B cell (primary cell): ENCODE measurements at regions not wholly inside any gene's neighbourhood (a gene's known extent, or its start where the extent isn't known, plus 50 kb on each side); places are given as distances from the start of the nearest gene placed in this dataset.

ENCODE experiments used
- ATAC-seq: fragments of 200-7000 bp; cut with Tn5 transposase; one replicate; pipeline ENCODE4 v1.10.0; 2021; ENCODE audit warnings: low read depth, mild to moderate bottlenecking, moderate number of reproducible peaks, moderate library complexity
- CTCF ChIA-PET: fragments of 350-600 bp; sonication (Branson Sonifier 250); formaldehyde crosslinking; loops from one replicate; lab custom pipeline; 2021; ENCODE audit warnings: antibody characterized with exemption, inconsistent platforms; lab: Charles Lee
- POLR2A ChIA-PET: fragments of 350-600 bp; sonication (Branson Sonifier 250); formaldehyde crosslinking; loops from one replicate; lab custom pipeline; 2021; ENCODE audit warnings: antibody characterized with exemption; lab: Charles Lee
- DNase-seq: peaks from one replicate; pipeline ENCODE4 v3.0.0; 2013
- H2AFZ ChIP-seq: 2 replicates; pipeline ENCODE4 v1.6.1; 2012; ENCODE audit warnings: mild to moderate bottlenecking, low read depth, low read length; ENCODE audit not compliant: insufficient read depth, poor library complexity, severe bottlenecking
- H3K27ac ChIP-seq, 2 donors: 1 replicate in 1 of 2; 2 replicates in 1 of 2; pipeline ENCODE4 v1.5.1; 2012 to 2013; ENCODE audit warnings: low read length in 2 of 2, mild to moderate bottlenecking in 2 of 2, moderate library complexity in 1 of 2
- H3K27me3 ChIP-seq, 4 experiments: fragments of 200-600 bp in 1 of 4; sonication (generic) in 1 of 4; replicated peaks in 1 of 4; 1 replicate in 2 of 4; 2 replicates in 2 of 4; pipeline versions ENCODE4 v1.6.1 to v1.7.0; 2013 to 2016; ENCODE audit warnings: low read length in 3 of 4, mild to moderate bottlenecking in 2 of 4, mixed read lengths in 1 of 4, moderate library complexity in 1 of 4; ENCODE audit not compliant: insufficient read depth in 4 of 4, control insufficient read depth in 3 of 4; ENCODE audit errors: control extremely low read depth in 1 of 4
- H3K36me3 ChIP-seq, 2 experiments: replicated peaks in 1 of 2; 1 replicate in 1 of 2; 2 replicates in 1 of 2; pipeline versions ENCODE4 v1.6.1 to v1.7.1; 2013; ENCODE audit warnings: low read length in 1 of 2; ENCODE audit not compliant: insufficient read depth in 2 of 2, control insufficient read depth in 1 of 2; ENCODE audit errors: control extremely low read depth in 1 of 2, extremely low read depth in 1 of 2
- H3K4me1 ChIP-seq, 2 donors: fragments of 200-600 bp in 1 of 2; sonication (generic) in 1 of 2; 1 replicate in 1 of 2; 2 replicates in 1 of 2; pipeline versions ENCODE4 v1.5.1 to v1.6.1; 2013 to 2017; ENCODE audit warnings: low read length in 2 of 2; ENCODE audit not compliant: control insufficient read depth in 2 of 2, insufficient read depth in 2 of 2
- H3K4me2 ChIP-seq: replicated peaks from 2 replicates; pipeline ENCODE3; 2012; ENCODE audit warnings: mild to moderate bottlenecking, low read depth, low read length; ENCODE audit not compliant: poor library complexity, severe bottlenecking
- H3K4me3 ChIP-seq, 5 experiments: fragments of 200-600 bp in 1 of 5; sonication (generic) in 1 of 5; 1 replicate in 3 of 5; 2 replicates in 2 of 5; pipeline versions ENCODE4 v1.5.1 to v1.7.0; 2011 to 2016; ENCODE audit warnings: low read length in 4 of 5, mild to moderate bottlenecking in 4 of 5, low read depth in 2 of 5, control low read depth in 1 of 5, moderate library complexity in 1 of 5; ENCODE audit not compliant: insufficient read depth in 1 of 5; ENCODE audit errors: control extremely low read depth in 1 of 5, extremely low read depth in 1 of 5
- H3K79me2 ChIP-seq: fragments of 200-600 bp; sonication (generic); one replicate; pipeline ENCODE4 v1.6.0; 2016; ENCODE audit warnings: low read length; ENCODE audit not compliant: control insufficient read depth, insufficient read depth
- H3K9ac ChIP-seq: fragments of 200-600 bp; sonication (generic); 2 replicates; pipeline ENCODE4 v1.6.1; 2017; ENCODE audit warnings: mild to moderate bottlenecking, low read length, moderate library complexity
- H3K9me3 ChIP-seq, 3 donors: one replicate each; pipeline versions ENCODE4 v1.6.1 to v1.7.1; 2013; ENCODE audit warnings: low read length in 2 of 3; ENCODE audit not compliant: control insufficient read depth in 2 of 3, insufficient read depth in 1 of 3; ENCODE audit errors: control extremely low read depth in 1 of 3
- H4K20me1 ChIP-seq: 2 replicates; pipeline ENCODE4 v1.6.0; 2012; ENCODE audit warnings: mild to moderate bottlenecking, low read length; ENCODE audit not compliant: insufficient read depth, control insufficient read depth, poor library complexity, severe bottlenecking
- H3K27ac Mint-ChIP-seq: one replicate; pipeline ENCODE4 v1.8.0; 2021; ENCODE audit warnings: mixed read lengths
- H3K27me3 Mint-ChIP-seq: one replicate; pipeline ENCODE4 v1.8.0; 2021; ENCODE audit warnings: mixed read lengths
- H3K4me1 Mint-ChIP-seq: one replicate; pipeline ENCODE4 v1.8.0; 2021; ENCODE audit warnings: mixed read lengths
- H3K4me3 Mint-ChIP-seq: one replicate; pipeline ENCODE4 v1.8.0; 2021; ENCODE audit warnings: mixed read lengths
- H3K9me3 Mint-ChIP-seq: one replicate; pipeline ENCODE4 v1.8.0; 2022; ENCODE audit warnings: mixed read lengths; ENCODE audit not compliant: insufficient read depth
- EZH2 ChIP-seq: IDR thresholded peaks from 2 replicates; pipeline ENCODE4 v1.6.1; 2012; ENCODE audit warnings: borderline replicate concordance, low read depth, mild to moderate bottlenecking, moderate library complexity, low read length; ENCODE audit not compliant: insufficient read depth, poor library complexity, severe bottlenecking
- WGBS: methylation state at CpG from one replicate; pipeline ENCODE4 v1.1.5; 2013; ENCODE audit warnings: missing lambda C conversion rate; ENCODE audit not compliant: insufficient coverage; 5-methylcytosine and 5-hydroxymethylcytosine counted together
- intact Hi-C: fragments of 100-400 bp; cut with micrococcal nuclease; formaldehyde crosslinking; loops from one replicate; pipeline ENCODE4 v1.10.0; 2022
- TF ChIP-seq, protein P1 (sequence below): fragments of 200-600 bp; IDR thresholded peaks from one replicate; pipeline ENCODE4 v1.8.0; 2022; ENCODE audit warnings: antibody characterized with exemption, mild to moderate bottlenecking

- H3K27me3 Mint-ChIP-seq = no peaks in the 10 kb centered on the region
Observed at GRCh38 chr7:70846208-70846607, 285.7 kb upstream of the GALNT17 start.

GRCh38 chr7:70849580-70850235 is 282.2 kb upstream of the GALNT17 start:
- ChIA-PET CTCF (no interaction called here), POLR2A (no interaction called here)
- intact Hi-C loops = no loop called here
- Histone ChIP-seq H3K4me1 (no peaks in the 10 kb centered on the region), H3K4me2 (no peak overlapping the region), H3K9me3 (peaks cover 0 to 22% (median 0%) of the 10 kb centered on the region in 3 donors), H3K27ac (no peak overlapping the region), H3K27me3 (no peaks in the 10 kb centered on the region), H3K36me3 (no peaks in the 10 kb centered on the region), H4K20me1 (no peaks in the 10 kb centered on the region), H3K9ac (no peak overlapping the region), H2AFZ (no peak overlapping the region), H3K79me2 (no peaks in the 10 kb centered on the region), H3K4me3 (no peak overlapping the region)
- no CpG with 5 or more reads among the region's 3 CpGs for WGBS
- no peaks in the 10 kb centered on the region for H3K4me1 Mint-ChIP-seq
- H3K4me3 Mint-ChIP-seq = no peak overlapping the region
- H3K27me3 Mint-ChIP-seq = no peaks in the 10 kb centered on the region
- DNase-seq = no peak
- ATAC-seq = no peak
- H3K27ac Mint-ChIP-seq = no peak overlapping the region
- H3K9me3 Mint-ChIP-seq = peaks cover 7% of the 10 kb centered on the region
- TF ChIP-seq, protein P1, sequence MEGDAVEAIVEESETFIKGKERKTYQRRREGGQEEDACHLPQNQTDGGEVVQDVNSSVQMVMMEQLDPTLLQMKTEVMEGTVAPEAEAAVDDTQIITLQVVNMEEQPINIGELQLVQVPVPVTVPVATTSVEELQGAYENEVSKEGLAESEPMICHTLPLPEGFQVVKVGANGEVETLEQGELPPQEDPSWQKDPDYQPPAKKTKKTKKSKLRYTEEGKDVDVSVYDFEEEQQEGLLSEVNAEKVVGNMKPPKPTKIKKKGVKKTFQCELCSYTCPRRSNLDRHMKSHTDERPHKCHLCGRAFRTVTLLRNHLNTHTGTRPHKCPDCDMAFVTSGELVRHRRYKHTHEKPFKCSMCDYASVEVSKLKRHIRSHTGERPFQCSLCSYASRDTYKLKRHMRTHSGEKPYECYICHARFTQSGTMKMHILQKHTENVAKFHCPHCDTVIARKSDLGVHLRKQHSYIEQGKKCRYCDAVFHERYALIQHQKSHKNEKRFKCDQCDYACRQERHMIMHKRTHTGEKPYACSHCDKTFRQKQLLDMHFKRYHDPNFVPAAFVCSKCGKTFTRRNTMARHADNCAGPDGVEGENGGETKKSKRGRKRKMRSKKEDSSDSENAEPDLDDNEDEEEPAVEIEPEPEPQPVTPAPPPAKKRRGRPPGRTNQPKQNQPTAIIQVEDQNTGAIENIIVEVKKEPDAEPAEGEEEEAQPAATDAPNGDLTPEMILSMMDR = no peak
- TF ChIP-seq EZH2 = no peak

More at GRCh38 chr7:70846208-70846607, 285.7 kb upstream of the GALNT17 start:
- no peaks in the 10 kb centered on the region for H3K79me2 ChIP-seq
- H3K27me3 ChIP-seq = no peaks in the 10 kb centered on the region
- POLR2A ChIA-PET = no interaction called here
- H3K4me3 ChIP-seq = no peak overlapping the region
- H3K4me1 ChIP-seq = no peaks in the 10 kb centered on the region
- no peak for TF ChIP-seq EZH2
- intact Hi-C loops = no loop called here
- H3K27ac ChIP-seq = no peak overlapping the region
- no peaks in the 10 kb centered on the region for H4K20me1 ChIP-seq
- peaks cover 7% of the 10 kb centered on the region for H3K9me3 Mint-ChIP-seq
- no peaks in the 10 kb centered on the region for H3K4me1 Mint-ChIP-seq
- WGBS = 90% methylated on average over 15 of the region's 16 CpGs
- H2AFZ ChIP-seq = no peak overlapping the region
- peaks cover 0 to 22% (median 0%) of the 10 kb centered on the region in 3 donors for H3K9me3 ChIP-seq
- no peak overlapping the region for H3K4me2 ChIP-seq
- H3K4me3 Mint-ChIP-seq = no peak overlapping the region
- H3K27ac Mint-ChIP-seq = no peak overlapping the region
- H3K9ac ChIP-seq = no peak overlapping the region
- DNase-seq = no peak
- ATAC-seq = no peak
- H3K36me3 ChIP-seq = no peaks in the 10 kb centered on the region
- CTCF ChIA-PET = no interaction called here
